Thyroid gland (tissue), 4 donors: ENCODE measurements at regions not wholly inside any gene's neighbourhood (a gene's known extent, or its start where the extent isn't known, plus 50 kb on each side); places are given as distances from the start of the nearest gene placed in this dataset.

Source experiments
- DNase-seq, 2 donors: peaks; one replicate each; pipeline ENCODE4 v3.0.0-alpha.2; 2019
- H3K27ac ChIP-seq, 3 donors: fragments of 200-600 bp; sonication (generic); 1 replicate in 2 of 3; 2 replicates in 1 of 3; pipeline ENCODE4 v1.5.1; 2016 to 2019; ENCODE audit warnings: mild to moderate bottlenecking in 1 of 3, moderate library complexity in 1 of 3
- H3K27me3 ChIP-seq: fragments of 200-600 bp; sonication (generic); one replicate; pipeline ENCODE4 v1.5.1; 2019
- H3K36me3 ChIP-seq, 2 donors: fragments of 200-600 bp; sonication (generic); one replicate each; pipeline ENCODE4 v1.5.1; 2016 to 2019
- H3K4me1 ChIP-seq, 2 donors: fragments of 200-600 bp; sonication (generic); one replicate each; pipeline ENCODE4 v1.5.1; 2017 to 2019
- H3K4me3 ChIP-seq, 3 donors: fragments of 200-600 bp; sonication (generic); replicated peaks in 1 of 3; 1 replicate in 2 of 3; 2 replicates in 1 of 3; pipeline ENCODE4 v1.5.1; 2016; ENCODE audit warnings: mild to moderate bottlenecking in 1 of 3
- H3K9me3 ChIP-seq: fragments of 200-600 bp; sonication (generic); one replicate; pipeline ENCODE4 v1.5.1; 2017
- CTCF ChIP-seq, 6 experiments: fragments of 200-600 bp in 3 of 6; fragments of 450-650 bp in 3 of 6; sonication (generic) in 3 of 6; IDR thresholded peaks; one replicate each; pipeline ENCODE4 v1.5.1; 2016 to 2019; ENCODE audit warnings: antibody characterized with exemption in 6 of 6, mild to moderate bottlenecking in 2 of 6, inconsistent platforms in 1 of 6, moderate library complexity in 1 of 6
- POLR2A ChIP-seq, 2 donors: fragments of 450-650 bp; IDR thresholded peaks; one replicate each; pipeline ENCODE4 v1.6.1; 2017; ENCODE audit warnings: antibody characterized with exemption in 2 of 2, mild to moderate bottlenecking in 2 of 2, moderate library complexity in 1 of 2
- WGBS, 2 donors: methylation state at CpG; one replicate each; pipeline ENCODE4 v1.1.5; 2017; 5-methylcytosine and 5-hydroxymethylcytosine counted together
- intact Hi-C: fragments of 100-400 bp; cut with DNase I; formaldehyde crosslinking; loops from one replicate; pipeline ENCODE4 v1.15.1; 2023

DNA sequence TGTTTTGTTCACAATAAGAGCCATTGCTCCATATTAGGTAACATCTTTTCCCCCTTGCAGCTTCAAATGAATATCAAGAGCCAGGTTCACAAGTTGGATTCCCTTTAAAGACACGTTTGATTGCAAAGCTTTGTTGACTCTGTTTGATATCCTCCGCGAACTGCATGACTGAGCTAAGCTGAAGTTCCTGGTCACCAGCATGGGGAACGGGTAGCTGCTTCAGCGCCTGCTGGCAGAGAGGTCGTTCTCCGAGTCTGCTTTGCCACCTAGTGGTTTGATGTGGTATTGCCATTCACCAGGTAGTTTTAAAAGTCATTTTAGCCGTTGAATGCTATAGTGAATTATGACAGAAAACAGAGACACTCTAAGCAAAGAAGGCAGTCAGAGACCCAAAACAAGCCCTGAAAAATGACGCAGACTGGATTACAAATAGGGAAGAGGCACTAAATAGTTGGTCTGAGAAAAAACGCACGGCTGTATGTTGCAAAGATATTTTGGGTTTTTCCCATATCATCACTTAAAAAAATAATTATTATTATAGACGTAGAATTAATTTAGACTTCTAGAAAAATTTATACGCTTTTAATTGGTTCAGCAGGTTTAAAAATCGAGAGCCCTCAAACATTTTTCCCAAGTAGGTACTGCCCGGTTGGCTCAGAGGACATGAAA, 193.5 kb upstream of the FMN2 start:
- H3K4me3 ChIP-seq: no peak overlapping the region
- peak; percentile 84 to 95 (median 88) for TF ChIP-seq CTCF (IDR thresholded peaks at IDR 0.05)
- TF ChIP-seq POLR2A (IDR thresholded peaks at IDR 0.05): no peak
- no peaks in the 10 kb centered on the region for H3K9me3 ChIP-seq
- H3K27me3 ChIP-seq: no peaks in the 10 kb centered on the region
- H3K36me3 ChIP-seq: no peaks in the 10 kb centered on the region
- H3K4me1 ChIP-seq: no peaks in the 10 kb centered on the region
- H3K27ac ChIP-seq: no peak overlapping the region
- peak; percentile 78 to 80 for DNase-seq
- WGBS, 2 donors: 17 to 18% methylated on average over 15 of the region's 15 CpGs
- intact Hi-C loops: loop anchor here (5.0 kb wide), 1 partner anchor 496 kb away; no protein-coding TSS in a partner anchor

DNA sequence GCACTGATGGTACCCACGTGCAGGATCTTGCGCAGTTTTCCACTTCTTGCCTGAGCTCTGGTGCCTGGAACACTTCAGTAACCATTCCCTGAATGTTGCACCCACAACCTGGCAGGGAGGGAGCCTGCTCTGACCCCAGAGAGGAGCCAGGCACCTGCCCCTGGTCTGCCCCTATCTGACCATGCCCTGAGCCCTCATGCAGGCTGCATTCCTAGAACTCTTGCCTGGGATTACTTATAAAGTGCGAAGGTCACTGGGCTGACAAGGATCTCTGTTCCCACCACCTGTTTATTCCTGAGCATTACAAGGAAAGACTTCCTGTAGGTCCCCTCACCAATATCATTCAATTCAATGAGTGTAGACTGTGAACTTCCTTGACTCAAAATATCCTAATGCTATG, 191.9 kb upstream of the FMN2 start:
- Histone ChIP-seq H3K36me3 (no peaks in the 10 kb centered on the region), H3K9me3 (no peaks in the 10 kb centered on the region), H3K4me1 (no peaks in the 10 kb centered on the region), H3K27me3 (no peaks in the 10 kb centered on the region), H3K4me3 (no peak overlapping the region), H3K27ac (no peak overlapping the region)
- intact Hi-C loops: loop anchor here (5.0 kb wide), 1 partner anchor 497 kb away; no protein-coding TSS in a partner anchor
- TF ChIP-seq CTCF (IDR thresholded peaks at IDR 0.05) (no peak), POLR2A (IDR thresholded peaks at IDR 0.05) (no peak)
- no peak for DNase-seq
- WGBS, 2 donors: 80 to 92% methylated on average over 3 of the region's 3 CpGs

- intact Hi-C loops: no loop called here
- no peaks in the 10 kb centered on the region for H3K27me3 ChIP-seq
- H3K9me3 ChIP-seq: no peaks in the 10 kb centered on the region
- no peak for DNase-seq
- TF ChIP-seq CTCF (IDR thresholded peaks at IDR 0.05) (no peak), POLR2A (IDR thresholded peaks at IDR 0.05) (no peak)
- H3K36me3 ChIP-seq: no peaks in the 10 kb centered on the region
- H3K27ac ChIP-seq: no peak overlapping the region
- H3K4me3 ChIP-seq: no peak overlapping the region
- WGBS, 2 donors: 85 to 88% methylated on average over 5 of the region's 5 CpGs
- no peaks in the 10 kb centered on the region for H3K4me1 ChIP-seq
Observed at GRCh38 chr1:239906394-239906793, 185.3 kb upstream of the FMN2 start.

- Histone ChIP-seq H3K4me1 (no peaks in the 10 kb centered on the region), H3K4me3 (no peak overlapping the region), H3K27me3 (no peaks in the 10 kb centered on the region), H3K9me3 (no peaks in the 10 kb centered on the region), H3K27ac (no peak overlapping the region), H3K36me3 (no peaks in the 10 kb centered on the region)
- no peak for TF ChIP-seq POLR2A (IDR thresholded peaks at IDR 0.05)
- TF ChIP-seq CTCF (IDR thresholded peaks at IDR 0.05): no peak
- 77 to 84% methylated on average over 10 of the region's 10 CpGs for WGBS, 2 donors
- intact Hi-C loops: no loop called here
- no peak for DNase-seq
Observed at GRCh38 chr1:239909898-239910297, 181.8 kb upstream of the FMN2 start.

GRCh38 chr1:239912471-239912870, 179.2 kb upstream of the FMN2 start:
- no peak overlapping the region for H3K27ac ChIP-seq
- intact Hi-C loops: no loop called here
- H3K36me3 ChIP-seq: no peaks in the 10 kb centered on the region
- WGBS, 2 donors: 67 to 74% methylated on average over 6 of the region's 6 CpGs
- no peaks in the 10 kb centered on the region for H3K9me3 ChIP-seq
- TF ChIP-seq POLR2A (IDR thresholded peaks at IDR 0.05) (no peak), CTCF (IDR thresholded peaks at IDR 0.05) (no peak)
- no peak overlapping the region for H3K4me3 ChIP-seq
- no peaks in the 10 kb centered on the region for H3K4me1 ChIP-seq
- DNase-seq: no peak
- no peaks in the 10 kb centered on the region for H3K27me3 ChIP-seq
